ENCODE measurements at regions not wholly inside any gene's neighbourhood (a gene's known extent, or its start where the extent isn't known, plus 50 kb on each side); places are given as distances from the start of the nearest gene placed in this dataset.
"Not testable (repeated sequence)": the region's sequence is repeated elsewhere in the genome, so short reads cannot be mapped to it uniquely, and the experiment has no call there.

- H3K4me1 ChIP-seq = no peaks in the 10 kb centered on the region
- TF ChIP-seq, protein P1, sequence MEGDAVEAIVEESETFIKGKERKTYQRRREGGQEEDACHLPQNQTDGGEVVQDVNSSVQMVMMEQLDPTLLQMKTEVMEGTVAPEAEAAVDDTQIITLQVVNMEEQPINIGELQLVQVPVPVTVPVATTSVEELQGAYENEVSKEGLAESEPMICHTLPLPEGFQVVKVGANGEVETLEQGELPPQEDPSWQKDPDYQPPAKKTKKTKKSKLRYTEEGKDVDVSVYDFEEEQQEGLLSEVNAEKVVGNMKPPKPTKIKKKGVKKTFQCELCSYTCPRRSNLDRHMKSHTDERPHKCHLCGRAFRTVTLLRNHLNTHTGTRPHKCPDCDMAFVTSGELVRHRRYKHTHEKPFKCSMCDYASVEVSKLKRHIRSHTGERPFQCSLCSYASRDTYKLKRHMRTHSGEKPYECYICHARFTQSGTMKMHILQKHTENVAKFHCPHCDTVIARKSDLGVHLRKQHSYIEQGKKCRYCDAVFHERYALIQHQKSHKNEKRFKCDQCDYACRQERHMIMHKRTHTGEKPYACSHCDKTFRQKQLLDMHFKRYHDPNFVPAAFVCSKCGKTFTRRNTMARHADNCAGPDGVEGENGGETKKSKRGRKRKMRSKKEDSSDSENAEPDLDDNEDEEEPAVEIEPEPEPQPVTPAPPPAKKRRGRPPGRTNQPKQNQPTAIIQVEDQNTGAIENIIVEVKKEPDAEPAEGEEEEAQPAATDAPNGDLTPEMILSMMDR (IDR thresholded peaks at IDR 0.05 in 8 of 11, conservative IDR thresholded peaks at IDR 0.05 in 3 of 11) = no peak
- no peak for TF ChIP-seq POLR2AphosphoS5 (IDR thresholded peaks at IDR 0.05)
- no peak for TF ChIP-seq POLR2A (IDR thresholded peaks at IDR 0.05)
- no peak for DNase-seq
- 72 to 82% (median 75%) methylated on average over 10 of the region's 10 CpGs for WGBS, 5 donors
- H3K27ac ChIP-seq = no peak overlapping the region
- intact Hi-C loops (cut with DNase I; ENCODE audit: low total_unique reads) = no loop called here
- H3K36me3 ChIP-seq = no peaks in the 10 kb centered on the region
- no peak overlapping the region for H3K4me3 ChIP-seq
- no peaks in the 10 kb centered on the region for H3K9me3 ChIP-seq
- no peaks in the 10 kb centered on the region for H3K27me3 ChIP-seq (replicated peaks in 1 of 7)
Observed at GRCh38 chr7:156378806-156379205, 261.8 kb upstream of the RNF32 start.

DNA sequence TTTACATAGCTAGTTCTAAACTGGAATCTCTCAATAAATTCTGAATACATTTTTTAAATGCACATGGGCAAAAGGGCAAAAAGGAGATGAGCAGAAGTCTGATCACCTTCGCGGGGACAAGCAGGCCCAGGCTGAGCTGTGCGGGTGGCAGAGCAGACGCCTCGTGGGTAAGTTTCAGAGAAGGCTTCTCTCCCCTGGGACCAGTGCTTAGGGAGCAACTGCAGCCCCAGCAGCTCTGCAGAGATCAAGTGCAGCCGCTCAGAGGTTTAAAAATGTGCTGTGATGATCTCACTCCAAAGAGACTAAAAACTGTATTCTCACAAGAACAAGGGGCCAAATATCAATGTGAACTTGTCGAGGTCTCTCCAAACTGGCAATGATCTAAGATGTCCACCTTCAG is 264.3 kb upstream of the RNF32 start:
- 69 to 76% (median 74%) methylated on average over 7 of the region's 7 CpGs for WGBS, 5 donors
- intact Hi-C loops (cut with DNase I; ENCODE audit: low total_unique reads) = no loop called here
- Histone ChIP-seq H3K36me3 (no peaks in the 10 kb centered on the region), H3K4me1 (no peaks in the 10 kb centered on the region), H3K27me3 (replicated peaks in 1 of 7) (no peaks in the 10 kb centered on the region), H3K27ac (no peak overlapping the region), H3K9me3 (peaks cover 0 to 15% (median 14%) of the 10 kb centered on the region in 8 donors), H3K4me3 (no peak overlapping the region)
- DNase-seq = no peak
- no peak for TF ChIP-seq POLR2AphosphoS5 (IDR thresholded peaks at IDR 0.05)
- TF ChIP-seq, protein P1 (IDR thresholded peaks at IDR 0.05 in 8 of 11, conservative IDR thresholded peaks at IDR 0.05 in 3 of 11) = no peak
- no peak for TF ChIP-seq POLR2A (IDR thresholded peaks at IDR 0.05)

DNA sequence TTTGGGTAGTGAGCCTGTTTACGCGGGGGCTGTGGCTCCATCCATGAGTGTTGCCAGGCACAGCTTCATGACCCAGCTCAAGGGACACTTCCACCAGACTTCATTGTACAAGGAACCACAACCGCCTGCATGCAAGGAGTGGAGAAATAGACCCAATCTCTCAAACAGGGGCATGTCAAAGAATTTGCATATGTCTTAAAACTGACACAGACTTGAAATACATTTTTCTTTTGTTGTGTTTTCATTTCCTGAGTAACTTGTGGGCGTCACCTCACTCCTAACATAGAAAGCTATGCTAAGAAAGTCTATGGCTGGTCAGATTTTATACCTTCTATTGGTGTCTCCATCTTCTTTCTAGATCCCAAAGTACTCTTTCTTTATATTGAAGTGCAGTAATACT is 266.2 kb upstream of the RNF32 start:
- TF ChIP-seq POLR2A (IDR thresholded peaks at IDR 0.05) (no peak), POLR2AphosphoS5 (IDR thresholded peaks at IDR 0.05) (no peak)
- TF ChIP-seq, protein P1 (IDR thresholded peaks at IDR 0.05 in 8 of 11, conservative IDR thresholded peaks at IDR 0.05 in 3 of 11) = no peak
- H3K27ac ChIP-seq = no peak overlapping the region
- H3K4me1 ChIP-seq = no peaks in the 10 kb centered on the region
- no peak for DNase-seq
- no peak overlapping the region for H3K4me3 ChIP-seq
- H3K27me3 ChIP-seq (replicated peaks in 1 of 7) = no peaks in the 10 kb centered on the region
- H3K36me3 ChIP-seq = no peaks in the 10 kb centered on the region
- peaks cover 0 to 35% (median 26%) of the 10 kb centered on the region in 8 donors for H3K9me3 ChIP-seq
- intact Hi-C loops (cut with DNase I; ENCODE audit: low total_unique reads) = no loop called here
- WGBS, 5 donors = 80 to 89% (median 84%) methylated on average over 4 of the region's 4 CpGs

DNA sequence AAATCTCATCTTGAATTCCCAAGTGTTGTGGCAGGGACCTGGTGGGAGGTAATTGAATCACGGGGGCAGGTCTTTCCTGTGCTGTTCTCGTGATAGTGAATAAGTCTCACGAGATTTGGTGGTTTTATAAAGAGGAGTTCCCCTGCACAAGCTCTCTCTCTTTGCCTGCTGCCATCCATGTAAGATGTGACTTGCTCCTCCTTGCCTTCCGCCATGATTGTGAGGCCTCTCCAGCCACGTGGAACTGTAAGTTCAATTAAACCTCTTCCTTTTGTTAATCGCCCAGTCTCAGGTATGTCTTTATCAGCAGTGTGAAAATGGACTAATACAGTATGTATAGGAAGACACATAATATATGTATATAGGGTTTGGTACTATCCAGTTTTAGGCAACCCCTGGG is 270.6 kb upstream of the RNF32 start:
- H3K4me1 ChIP-seq; H3K27me3 ChIP-seq (replicated peaks in 1 of 7); H3K4me3 ChIP-seq; H3K27ac ChIP-seq; intact Hi-C loops (cut with DNase I; ENCODE audit: low total_unique reads); DNase-seq; H3K36me3 ChIP-seq: not testable (repeated sequence)
- peaks cover 0 to 35% (median 26%) of the 10 kb centered on the region in 8 donors for H3K9me3 ChIP-seq
- WGBS, 5 donors = 76 to 88% (median 85%) methylated on average over 6 of the region's 6 CpGs
